K562 (cell line): ENCODE measurements at regions not wholly inside any gene's neighbourhood (a gene's known extent, or its start where the extent isn't known, plus 50 kb on each side); places are given as distances from the start of the nearest gene placed in this dataset.

Experiments used
- ATAC-seq: fragments of 200-7000 bp; cut with Tn5 transposase; 3 replicates; pipeline ENCODE4 v1.9.1; 2020; ENCODE audit warnings: moderate library complexity
- BruUV-seq: library from RNA; stranded (reverse); fragments of 400-500 nt; replicated peaks from 2 replicates; lab custom pipeline; 2021; lab: Mats Ljungman, UMichigan
- CTCF ChIA-PET: fragments of 300-600 bp; formaldehyde crosslinking; extraction: SDS; loops from one replicate; lab custom pipeline; 2021; ENCODE audit warnings: low intra/inter-chr PET ratio; lab: Yijun Ruan, JAX
- POLR2A ChIA-PET: fragments of 300-600, 350-650 bp; sonication (Branson Sonifier 250); formaldehyde crosslinking; extraction: SDS; loops from one replicate; lab custom pipeline; 2021; ENCODE audit warnings: antibody characterized with exemption, inconsistent platforms; lab: Yijun Ruan, JAX
- DNase-seq, 4 experiments: peaks; one replicate each; pipeline versions ENCODE4 v3.0.0 to v3.0.0-alpha.2; 2011 to 2018; ENCODE audit warnings: low spot score in 3 of 4, mixed read lengths in 3 of 4; ENCODE audit errors: extremely low read depth in 1 of 4
- FAIRE-seq: peaks from 2 replicates; lab custom pipeline; 2011; peaks lifted over from hg19 to GRCh38; lab: Jason Lieb, UNC
- H2AFZ ChIP-seq: 2 replicates; pipeline ENCODE4 v1.6.0; 2011; ENCODE audit warnings: low read depth, low read length, control low read depth, inconsistent platforms
- H3K27ac ChIP-seq: fragments of 200-600 bp; 3 replicates; pipeline ENCODE4 v1.8.0; 2011; ENCODE audit warnings: low read depth, mild to moderate bottlenecking, control low read depth, inconsistent platforms, low read length, moderate library complexity, mixed read lengths; ENCODE audit errors: extremely low read depth
- H3K27me3 ChIP-seq, 2 experiments: fragments of 300-600 bp in 1 of 2; 2 replicates in 1 of 2; 3 replicates in 1 of 2; pipeline versions ENCODE4 v1.6.0 to v1.8.0; 2011; ENCODE audit warnings: inconsistent platforms in 2 of 2, low read length in 2 of 2, mild to moderate bottlenecking in 1 of 2, mixed read lengths in 1 of 2, moderate library complexity in 1 of 2; ENCODE audit not compliant: control insufficient read depth in 2 of 2, insufficient read depth in 2 of 2
- H3K36me3 ChIP-seq: fragments of 300-600 bp; 3 replicates; pipeline ENCODE4 v1.8.0; 2011; ENCODE audit warnings: mild to moderate bottlenecking, low read length, inconsistent platforms; ENCODE audit not compliant: control insufficient read depth, insufficient read depth
- H3K4me1 ChIP-seq, 2 experiments: fragments of 200-600 bp in 1 of 2; replicated peaks in 1 of 2; 2 replicates in 1 of 2; 3 replicates in 1 of 2; pipeline versions ENCODE4 v1.5.1 to v1.8.0; 2011; ENCODE audit warnings: inconsistent platforms in 2 of 2, low read length in 2 of 2, mild to moderate bottlenecking in 1 of 2, mixed read lengths in 1 of 2, moderate library complexity in 1 of 2; ENCODE audit not compliant: control insufficient read depth in 2 of 2, insufficient read depth in 2 of 2
- H3K4me2 ChIP-seq: 2 replicates; pipeline ENCODE4 v1.6.1; 2011; ENCODE audit warnings: low read length, control low read depth, inconsistent platforms, mixed read lengths; ENCODE audit not compliant: insufficient read depth
- H3K4me3 ChIP-seq: fragments of 200-600 bp; sonication (generic), shearing (Covaris generic); 2 replicates; pipeline ENCODE4 v1.5.1; 2016; ENCODE audit warnings: control low read depth, inconsistent platforms
- H3K79me2 ChIP-seq: fragments of 200-600 bp; 3 replicates; pipeline ENCODE4 v1.8.0; 2011; ENCODE audit warnings: low read length, inconsistent platforms; ENCODE audit not compliant: control insufficient read depth, insufficient read depth
- H3K9ac ChIP-seq, 2 experiments: 2 replicates each; pipeline versions ENCODE4 v1.6.0 to v1.6.1; 2011; ENCODE audit warnings: low read depth in 2 of 2, low read length in 2 of 2, control low read depth in 1 of 2, inconsistent platforms in 1 of 2, mild to moderate bottlenecking in 1 of 2, mixed read lengths in 1 of 2; ENCODE audit not compliant: insufficient read depth in 1 of 2
- H3K9me1 ChIP-seq: one replicate; pipeline ENCODE4 v1.6.0; 2011; ENCODE audit warnings: inconsistent platforms, mild to moderate bottlenecking, low read length, moderate library complexity; ENCODE audit not compliant: control insufficient read depth, insufficient read depth
- H3K9me3 ChIP-seq: replicated peaks from 2 replicates; pipeline ENCODE4 v1.5.1; 2011; ENCODE audit warnings: low read depth, low read length, inconsistent platforms; ENCODE audit not compliant: control insufficient read depth, insufficient read depth
- H4K20me1 ChIP-seq: replicated peaks from 2 replicates; pipeline ENCODE4 v1.6.1; 2011; ENCODE audit warnings: low read length, inconsistent platforms, mixed read lengths; ENCODE audit not compliant: control insufficient read depth, insufficient read depth
- C11orf30 ChIP-seq: fragments of 450-650 bp; IDR thresholded peaks from 2 replicates; pipeline ENCODE4 v1.6.1; 2016; ENCODE audit warnings: low read depth, mild to moderate bottlenecking
- E4F1 ChIP-seq: fragments of 250-450 bp; sonication (Bioruptor Pico); IDR thresholded peaks from 2 replicates; pipeline ENCODE4 v1.5.0; 2021; ENCODE audit warnings: mild to moderate bottlenecking, borderline replicate concordance
- KDM5B ChIP-seq: fragments of 200-600 bp; sonication (generic); IDR thresholded peaks from 2 replicates; pipeline ENCODE4 v1.6.1; 2012; ENCODE audit warnings: low read depth, mild to moderate bottlenecking, moderate library complexity, low read length, control low read depth, inconsistent platforms; ENCODE audit not compliant: insufficient replicate concordance
- NCOA4 ChIP-seq: fragments of 450-650 bp; IDR thresholded peaks from 2 replicates; pipeline ENCODE4 v1.6.1; 2018; ENCODE audit warnings: mild to moderate bottlenecking; ENCODE audit not compliant: partially characterized antibody
- NFE2L1 ChIP-seq: fragments of 450-650 bp; IDR thresholded peaks from 2 replicates; pipeline ENCODE4 v1.6.1; 2016; ENCODE audit warnings: missing genetic modification characterization, low read depth, mild to moderate bottlenecking, missing compliant biosample characterization, moderate library complexity, borderline replicate concordance
- NFIC ChIP-seq: fragments of 450-650 bp; IDR thresholded peaks from 2 replicates; pipeline ENCODE4 v1.6.1; 2017; ENCODE audit warnings: mild to moderate bottlenecking, inconsistent platforms
- ZNF316 ChIP-seq: fragments of 450-650 bp; IDR thresholded peaks from 2 replicates; pipeline ENCODE4 v1.6.1; 2016
- WGBS: fragments of 100-300 bp; shearing (Covaris generic); methylation state at CpG from one replicate; pipeline ENCODE4 v1.1.6; 2016; ENCODE audit warnings: low coverage, mixed read lengths; ENCODE audit not compliant: insufficient coverage; ENCODE audit errors: missing lambda C conversion rate; 5-methylcytosine and 5-hydroxymethylcytosine counted together
- in situ Hi-C: fragments of 300-500 bp; cut with MboI; formaldehyde crosslinking; loops from 4 replicates; pipeline ENCODE4 v1.15.0; 2018; ENCODE audit warnings: inconsistent platforms, mixed read lengths
- intact Hi-C: fragments of 100-400 bp; cut with micrococcal nuclease; formaldehyde crosslinking; loops from 2 replicates; pipeline ENCODE4 v1.14.2; 2022

DNA sequence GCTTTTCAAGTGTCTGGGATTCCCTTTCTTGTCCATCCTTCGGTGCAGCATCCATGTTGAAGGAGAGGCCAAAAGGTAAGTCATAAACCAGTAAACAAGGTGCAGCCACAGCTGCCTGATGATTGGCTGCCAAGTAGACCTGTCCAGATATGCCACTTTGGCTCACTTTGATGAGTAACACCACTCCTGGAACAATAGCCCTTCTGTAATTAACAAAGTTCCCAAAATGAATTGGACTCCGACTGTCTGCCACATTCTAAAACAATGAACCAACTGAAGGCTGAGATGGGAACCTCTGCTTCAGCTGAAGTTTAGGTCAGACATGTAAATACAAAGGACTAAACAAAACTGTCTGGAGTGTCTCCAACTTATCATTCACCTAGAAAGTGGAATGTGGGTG lies 82.2 kb upstream of the LGALSL start (continued):
- TF ChIP-seq E4F1 (CRISPR knock-in tag) (no peak), NCOA4 (no peak), KDM5B (no peak)

- Histone ChIP-seq H3K9me3 (0 out of 2 replicates have a peak, but pooled peaks cover 1% of the 10 kb centered on the region), H2AFZ (no peak overlapping the region), H3K4me3 (no peak overlapping the region), H3K4me1 (no peaks in the 10 kb centered on the region), H3K27me3 (peaks cover 3 to 5% of the 10 kb centered on the region in 2 experiments; a peak in 3 of 5 replicates), H3K9ac (no peak overlapping the region), H3K9me1 (no peaks in the 10 kb centered on the region), H3K27ac (no peak overlapping the region), H3K36me3 (no peaks in the 10 kb centered on the region), H4K20me1 (no peaks in the 10 kb centered on the region), H3K4me2 (no peak overlapping the region), H3K79me2 (no peaks in the 10 kb centered on the region)
- CTCF ChIA-PET: interaction anchor here (1.2 kb wide), 1 partner anchor 113 kb away, joined by 3 read pairs; no protein-coding TSS in a partner anchor
- POLR2A ChIA-PET: interaction anchor here (0.6 kb wide), 1 partner anchor 271 kb away, joined by 3 read pairs; no protein-coding TSS in a partner anchor
- TF ChIP-seq NFIC (peak; percentile 14; the same call in 1 of the 2 replicates), ZNF316 (peak; percentile 14; the same call in 1 of the 2 replicates), NFE2L1 (tag) (no peak), C11orf30 (0 out of 2 replicates have a peak, but pooled peaks have one; percentile 5)
- in situ Hi-C loops (no loop called here), intact Hi-C loops (no loop called here)
- ATAC-seq: no peak
- WGBS: 0% methylated on average over 4 of the region's 4 CpGs
- no peak for DNase-seq
- BruUV-seq: no TSS peak
- no peak for FAIRE-seq
These were observed 79.3 kb upstream of the LGALSL start for GRCh38 chr2:64374686-64375085.
